ENCODE measurements at regions not wholly inside any gene's neighbourhood (a gene's known extent, or its start where the extent isn't known, plus 50 kb on each side); places are given as distances from the start of the nearest gene placed in this dataset.

DNA sequence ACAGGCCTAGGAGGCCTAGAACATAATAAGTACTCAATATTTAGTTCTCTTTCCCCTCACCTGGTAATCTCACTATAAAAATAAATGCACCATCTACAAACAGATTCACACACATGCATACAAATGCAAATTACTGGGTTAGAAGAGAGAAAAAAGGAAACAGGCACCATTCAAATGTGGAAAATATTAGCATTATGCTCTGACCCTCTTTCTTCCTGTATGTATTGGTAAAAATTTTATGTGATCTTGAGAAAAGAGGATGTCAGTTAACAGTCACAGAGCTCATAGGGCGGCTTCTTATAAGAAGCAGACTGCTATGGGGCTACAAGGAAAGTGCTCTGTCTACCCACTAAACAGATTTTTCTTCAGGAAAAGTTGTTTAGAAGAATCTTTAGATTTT lies 565.4 kb downstream of the LMO4 start:
- no peak for DNase-seq

DNA sequence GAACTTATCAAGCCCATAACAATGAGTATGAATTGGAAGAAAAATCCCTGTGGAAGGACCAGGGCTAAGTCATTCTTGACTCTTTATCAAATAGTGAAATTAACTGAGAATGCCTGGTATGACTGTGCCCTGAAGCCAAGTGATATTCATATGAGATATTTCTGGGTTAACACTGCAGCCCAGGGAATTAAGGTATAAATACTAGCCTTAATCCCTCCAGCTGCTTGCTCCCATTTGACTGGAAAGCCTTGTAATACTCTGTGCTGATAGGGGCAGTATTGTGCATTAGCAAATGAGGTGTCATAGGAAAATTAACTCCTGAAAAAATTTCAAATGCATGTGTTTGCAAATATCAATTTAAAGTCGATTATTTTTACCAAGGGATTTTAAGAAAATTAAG lies 568.8 kb downstream of the LMO4 start:
- DNase-seq, result no peak

DNA sequence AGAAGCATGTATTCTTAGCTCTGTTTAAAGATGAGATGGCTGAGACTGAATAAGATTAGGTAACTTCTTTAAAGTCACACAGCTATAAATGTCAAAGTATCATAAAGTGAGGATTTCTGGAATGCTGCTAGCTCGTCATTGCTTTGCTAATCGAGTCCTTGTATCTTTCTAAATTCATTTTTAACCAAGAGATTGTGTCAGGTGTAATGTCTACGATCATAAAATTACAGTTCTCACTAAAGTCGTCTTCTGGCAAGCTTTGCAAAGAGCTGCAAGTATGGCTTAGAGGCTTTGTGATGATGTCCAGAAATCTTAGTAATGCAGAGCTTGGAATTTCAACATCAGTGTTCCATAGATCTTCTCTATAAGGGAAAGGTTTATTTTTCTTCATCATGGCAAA lies 569.8 kb downstream of the LMO4 start:
- DNase-seq, result no peak

DNA sequence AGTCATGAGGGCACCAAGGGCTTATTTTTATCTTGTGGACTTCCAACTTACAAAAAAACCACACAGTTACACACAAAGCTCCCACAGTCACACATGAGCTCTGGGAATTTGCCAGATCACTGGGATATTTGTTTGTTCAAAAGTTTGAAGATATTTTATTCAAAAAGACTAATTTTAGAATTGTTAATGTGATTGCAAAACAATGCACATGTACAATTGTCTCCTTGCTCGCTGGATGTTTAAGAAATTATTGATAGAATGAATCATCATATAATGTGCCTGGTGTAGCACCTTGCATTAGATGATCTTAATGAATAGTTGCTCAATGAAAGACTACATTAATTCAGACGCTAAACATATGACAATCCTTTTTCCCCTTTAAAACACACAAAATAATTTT lies 570.3 kb downstream of the LMO4 start:
- no peak for DNase-seq

DNA sequence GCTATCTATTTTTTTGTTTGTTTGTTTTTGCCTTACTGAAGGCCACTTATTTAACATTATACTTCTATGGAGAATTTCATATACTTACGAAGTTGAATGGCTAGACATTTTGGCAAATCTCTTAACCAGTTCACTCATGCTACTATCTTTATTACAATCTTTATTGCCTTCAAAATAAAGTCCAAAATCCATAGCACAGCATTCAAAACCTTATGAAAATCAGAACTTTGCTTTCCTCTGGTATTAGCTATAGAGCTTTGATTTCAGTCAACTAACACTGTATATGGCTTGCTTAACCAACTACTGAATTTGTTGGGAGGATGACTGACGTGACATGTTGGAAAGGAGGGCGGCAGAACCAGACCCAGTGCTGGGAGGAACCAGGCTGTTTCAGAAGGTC lies 571.1 kb downstream of the LMO4 start:
- DNase-seq, result no peak

DNA sequence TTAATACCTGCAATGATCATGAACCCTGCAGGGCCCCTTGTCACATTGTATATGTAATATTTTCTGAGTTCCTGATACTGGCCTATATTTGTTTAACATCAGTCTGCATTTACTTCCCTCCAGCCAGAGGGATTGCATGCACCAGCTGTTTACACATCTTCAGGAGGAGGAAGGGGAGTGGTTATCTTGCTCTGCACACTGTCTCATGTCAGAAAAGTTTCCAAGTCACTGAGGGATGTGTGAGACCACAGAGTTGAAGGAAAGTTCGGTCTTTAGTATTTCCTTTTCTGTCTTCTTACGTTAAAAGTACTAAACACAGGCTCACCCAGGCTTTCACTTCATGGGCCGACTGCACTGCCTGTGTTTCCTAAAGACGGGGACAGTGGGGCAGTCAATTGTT lies 574.1 kb downstream of the LMO4 start:
- DNase-seq, result no peak

DNA sequence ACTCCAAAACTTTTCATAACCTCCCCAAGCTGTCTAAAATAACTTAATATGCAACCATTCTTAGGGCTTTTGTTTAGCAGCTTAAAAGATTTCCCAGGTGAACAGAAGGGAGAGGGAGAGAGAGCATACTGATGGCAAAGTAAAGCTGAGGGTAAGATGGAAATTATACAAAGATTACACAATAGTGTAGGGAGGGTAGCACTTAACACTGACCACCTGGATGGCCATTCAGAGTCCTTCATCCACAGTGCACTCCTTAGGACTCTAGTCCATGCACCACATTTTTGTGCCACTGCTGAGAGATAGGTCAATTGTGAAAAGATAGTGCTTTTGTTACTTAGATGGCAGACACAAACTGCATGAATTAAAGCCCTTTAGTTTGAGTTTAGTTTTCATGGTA lies 574.6 kb downstream of the LMO4 start:
- DNase-seq, result no peak

DNA sequence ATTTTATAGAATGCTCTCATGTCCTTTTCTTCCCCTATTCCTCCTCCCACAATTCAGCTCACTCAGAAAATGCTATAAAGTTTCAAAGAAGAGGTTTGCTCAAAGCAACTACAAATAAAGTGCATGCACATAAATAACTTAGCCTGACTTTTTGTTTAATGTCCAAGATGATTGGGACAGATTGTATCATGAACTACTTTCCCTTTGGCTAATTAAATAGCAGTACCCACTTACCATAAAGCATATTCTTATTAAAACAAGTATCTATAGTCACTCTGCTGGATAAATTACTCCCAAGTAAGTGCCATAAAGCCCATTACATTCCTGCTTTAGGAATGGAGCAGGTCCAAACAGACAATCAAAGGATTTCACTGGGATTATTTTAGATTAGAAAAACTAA lies 576.0 kb downstream of the LMO4 start:
- DNase-seq, result no peak

DNA sequence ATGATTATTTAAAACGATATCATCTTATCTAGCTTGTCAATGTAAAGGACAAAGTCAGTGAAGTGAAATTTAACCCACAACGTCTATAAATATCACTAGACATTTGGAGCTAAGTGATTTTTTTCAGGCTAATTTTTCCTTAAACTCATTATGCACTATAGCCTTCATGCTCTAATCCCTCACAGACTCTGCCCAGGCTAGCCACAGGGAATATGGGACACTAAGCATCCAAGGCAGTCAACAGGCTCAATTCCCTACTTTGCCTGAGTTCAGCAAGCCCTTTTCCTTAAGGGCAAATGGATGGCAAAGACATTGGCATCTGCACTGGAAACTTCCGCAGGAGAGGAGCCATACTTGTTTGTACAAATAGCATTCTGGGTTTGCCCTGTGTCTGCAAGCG lies 577.0 kb downstream of the LMO4 start:
- no peak for DNase-seq

DNA sequence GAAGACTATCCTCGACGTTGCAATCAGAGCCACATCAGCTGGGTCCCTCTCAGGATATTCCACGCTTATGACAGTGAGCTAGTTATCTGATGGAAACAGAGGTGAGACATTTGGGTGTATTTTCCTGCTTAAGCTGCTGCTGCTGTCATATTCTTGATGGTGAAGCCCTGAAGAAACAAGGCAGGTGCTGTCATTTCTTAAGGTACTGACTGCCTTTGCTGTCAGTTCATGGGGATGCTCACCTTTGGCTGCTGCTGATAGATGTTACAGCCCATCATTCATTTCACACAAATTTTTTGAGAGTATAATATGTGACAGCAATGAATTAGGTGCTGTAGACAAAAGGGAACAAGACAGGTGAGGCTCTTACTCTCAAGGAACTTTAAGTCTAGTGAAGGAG lies 577.4 kb downstream of the LMO4 start:
- no peak for DNase-seq

DNA sequence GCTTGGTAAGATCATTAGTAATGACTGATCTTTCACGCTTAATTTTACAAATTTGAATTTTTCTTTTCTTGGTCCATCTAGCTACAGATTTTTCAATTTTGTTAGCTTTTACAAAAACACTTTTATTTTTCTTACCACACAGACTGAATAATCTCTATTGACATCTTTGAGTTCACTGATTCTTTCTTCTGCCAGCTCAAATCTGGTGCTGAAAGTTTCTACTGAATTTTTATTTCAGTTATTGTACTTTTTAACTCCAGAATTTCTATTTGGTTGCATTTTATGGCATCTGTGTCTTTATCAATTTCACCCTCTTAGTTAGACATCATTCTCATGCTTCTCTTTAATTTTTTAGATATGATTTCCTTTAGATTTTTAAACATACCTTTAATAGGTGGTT lies 584.7 kb downstream of the LMO4 start:
- DNase-seq, result no peak

DNA sequence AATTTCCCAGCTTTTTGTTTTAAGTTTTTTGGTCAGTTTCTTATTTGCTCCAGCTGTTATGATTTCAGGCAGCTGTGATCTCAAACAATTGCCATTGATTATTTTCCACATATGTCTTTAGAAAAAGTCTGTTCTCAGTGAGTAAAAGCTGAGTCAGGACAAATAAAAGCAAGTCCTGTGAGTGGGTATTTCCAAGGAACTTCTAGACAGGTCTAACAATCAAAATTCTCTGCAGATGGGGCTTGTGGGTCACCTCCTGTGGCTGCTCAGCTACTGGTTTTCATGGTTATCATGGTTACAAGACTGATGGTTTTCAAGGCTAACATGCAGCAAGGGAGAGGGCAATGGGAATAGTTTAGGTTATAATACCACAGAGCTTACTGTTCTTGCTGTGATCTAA lies 585.7 kb downstream of the LMO4 start:
- DNase-seq, result no peak

DNA sequence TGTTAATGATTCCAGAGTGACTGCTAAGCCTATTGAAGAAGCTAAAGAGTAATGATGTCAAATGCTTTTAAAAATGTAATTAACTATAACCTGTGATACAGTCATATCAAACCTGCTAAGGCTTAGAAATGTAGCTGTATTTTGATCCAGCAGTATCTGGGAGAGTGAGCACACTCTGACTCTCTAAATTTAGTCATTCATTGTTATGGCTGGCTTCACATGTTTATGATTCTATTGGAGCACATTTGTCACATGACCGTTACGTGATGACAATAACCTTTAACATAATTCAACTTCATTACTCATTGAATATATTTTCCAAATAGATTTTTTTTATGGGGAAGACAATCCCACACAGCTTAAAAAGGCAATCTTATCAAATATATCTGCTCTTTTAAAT lies 587.1 kb downstream of the LMO4 start:
- DNase-seq, result no peak

DNA sequence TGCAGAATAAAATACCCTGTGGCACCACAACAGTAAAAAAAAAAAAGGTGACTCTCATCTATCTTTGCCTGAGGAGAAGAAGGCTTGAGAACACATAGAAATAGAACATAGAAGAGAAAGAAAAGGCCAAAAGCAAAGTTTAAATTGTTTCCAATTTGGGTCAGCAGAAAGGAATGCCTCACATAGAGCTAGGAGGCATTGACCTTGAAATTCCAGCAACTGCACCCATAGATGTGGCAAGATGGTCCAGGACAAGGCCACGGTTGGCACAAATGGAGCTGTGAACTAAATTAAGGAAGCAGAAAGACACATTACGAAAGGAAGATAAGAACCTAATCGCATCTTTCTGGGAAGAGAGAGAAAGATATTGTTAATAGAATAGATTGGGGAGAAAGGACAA lies 588.3 kb downstream of the LMO4 start:
- DNase-seq, result no peak

DNA sequence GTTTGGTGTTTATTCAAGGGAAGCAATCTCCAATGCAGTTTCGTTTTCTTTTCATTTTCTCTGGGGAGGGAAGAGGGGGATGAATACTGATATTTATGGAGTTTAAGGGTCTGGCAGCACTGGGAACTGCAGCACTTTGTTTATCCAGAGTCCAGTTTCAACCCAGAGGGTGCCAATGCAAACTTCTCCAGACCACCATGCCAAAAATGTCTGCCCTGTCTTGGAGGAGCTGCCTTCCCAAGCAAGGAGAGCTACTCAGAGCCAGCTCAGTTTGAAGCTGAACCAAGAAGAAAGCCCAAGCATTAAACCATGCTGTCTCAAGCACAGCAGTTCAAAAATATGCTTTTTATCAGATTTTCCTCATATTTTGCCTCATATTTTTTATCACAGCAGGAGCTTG lies 589.7 kb downstream of the LMO4 start:
- DNase-seq, result no peak

DNA sequence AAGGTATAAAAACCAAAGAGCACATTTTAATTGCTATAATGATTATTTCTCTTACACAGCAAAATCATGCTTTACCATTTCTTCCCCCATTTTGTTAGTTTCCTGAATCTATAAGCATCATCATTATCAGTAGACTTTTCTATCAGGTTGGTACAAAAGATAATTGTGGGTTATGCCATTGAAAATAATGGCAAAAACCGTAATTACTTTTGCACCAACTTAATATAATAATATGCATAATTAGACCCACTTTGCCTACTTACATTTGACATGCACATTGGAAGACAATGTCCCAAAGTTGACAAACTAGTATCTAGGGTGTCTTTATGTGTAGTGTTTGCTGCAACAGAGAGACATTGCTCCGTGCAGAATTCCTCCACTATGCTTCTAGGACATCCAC lies 594.2 kb downstream of the LMO4 start:
- no peak for DNase-seq

DNA sequence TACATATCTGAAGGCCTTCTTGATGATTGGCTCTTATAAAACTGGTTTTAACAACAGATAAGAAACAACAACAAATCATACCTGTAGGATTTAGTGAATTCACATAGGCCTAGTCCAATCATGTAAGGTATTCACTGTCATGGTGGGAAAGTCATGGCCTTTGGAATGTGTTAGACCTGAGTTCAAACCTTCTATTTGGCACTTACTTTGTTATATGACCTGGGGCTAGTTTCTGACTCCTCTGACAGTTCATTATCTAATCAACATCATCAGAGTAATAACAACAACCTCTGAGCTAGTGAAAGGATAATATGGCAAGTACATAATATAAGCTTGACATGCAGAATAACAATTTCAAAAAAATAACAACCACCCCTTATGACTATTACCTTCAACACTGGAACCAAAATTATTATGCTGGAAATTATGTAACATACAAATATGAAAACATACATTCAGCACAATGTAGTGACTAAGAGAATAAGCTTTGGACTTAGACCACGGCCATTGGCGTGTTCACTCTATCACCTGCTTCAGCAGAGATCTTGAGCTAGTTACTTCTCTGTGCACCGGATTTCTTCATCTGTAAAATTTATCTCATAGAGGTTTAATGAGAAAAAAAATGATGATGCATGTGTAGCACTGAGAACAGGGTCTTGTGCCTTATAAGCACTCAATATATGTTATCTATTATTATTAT lies 597.6 kb downstream of the LMO4 start:
- no peak for DNase-seq

DNA sequence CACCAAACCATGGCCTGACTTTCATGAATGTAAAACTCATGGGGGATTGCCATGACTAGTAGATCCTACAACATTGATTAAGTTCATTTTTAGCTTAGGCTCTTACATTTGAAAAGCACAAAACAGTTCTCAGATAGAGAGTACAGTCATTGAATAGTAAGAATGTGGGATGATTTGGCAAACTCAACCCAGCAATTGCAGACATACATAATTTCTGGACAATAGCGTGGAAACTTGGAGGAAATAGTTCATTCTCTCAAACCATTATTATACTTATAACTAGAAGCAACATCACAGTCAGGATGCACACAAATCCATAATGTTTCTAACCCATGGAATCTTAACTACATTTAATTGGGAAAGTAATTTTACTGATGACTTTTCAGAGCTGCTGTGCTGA lies 598.2 kb downstream of the LMO4 start:
- no peak for DNase-seq

DNA sequence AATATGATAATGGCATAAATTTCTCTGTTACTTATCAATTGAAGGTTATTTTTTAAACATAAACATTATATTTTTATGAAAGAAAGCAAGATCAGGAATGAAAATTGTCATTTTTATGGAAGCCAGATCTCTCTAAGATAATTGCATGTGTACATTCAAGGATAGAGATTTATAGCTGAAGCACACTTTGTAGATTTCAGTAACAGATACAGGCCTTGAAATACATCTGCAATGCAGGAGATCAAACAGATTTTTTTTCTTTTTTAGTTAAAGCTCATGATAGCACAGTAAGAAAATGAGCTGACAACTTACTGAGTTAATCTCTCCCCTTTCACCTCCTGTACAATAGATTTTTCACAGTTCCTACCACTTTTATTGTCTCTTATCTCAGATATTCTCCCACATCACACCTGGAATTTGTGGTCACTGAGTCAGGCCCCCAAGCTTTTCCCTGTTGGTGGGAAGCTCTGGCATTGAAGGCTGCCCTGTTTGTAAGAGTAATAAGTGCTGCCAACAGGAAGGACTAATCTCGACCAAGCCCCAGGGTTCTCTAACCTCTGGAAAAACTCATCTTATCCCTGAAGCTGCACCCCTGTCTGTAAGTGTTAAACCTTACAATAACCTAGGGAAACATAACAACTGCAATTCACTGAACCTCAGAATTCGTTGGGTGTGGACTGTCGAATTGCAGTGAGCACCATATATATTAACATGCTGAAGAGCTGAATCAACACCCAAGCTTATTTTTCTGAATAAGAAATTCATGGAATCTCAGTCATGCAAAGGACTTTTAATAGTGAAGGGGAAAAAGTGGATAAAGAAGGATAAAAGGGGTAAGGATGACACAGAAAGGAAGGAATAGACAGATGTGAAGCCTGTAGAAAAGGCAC lies 599.0 kb downstream of the LMO4 start:
- DNase-seq, result no peak

DNA sequence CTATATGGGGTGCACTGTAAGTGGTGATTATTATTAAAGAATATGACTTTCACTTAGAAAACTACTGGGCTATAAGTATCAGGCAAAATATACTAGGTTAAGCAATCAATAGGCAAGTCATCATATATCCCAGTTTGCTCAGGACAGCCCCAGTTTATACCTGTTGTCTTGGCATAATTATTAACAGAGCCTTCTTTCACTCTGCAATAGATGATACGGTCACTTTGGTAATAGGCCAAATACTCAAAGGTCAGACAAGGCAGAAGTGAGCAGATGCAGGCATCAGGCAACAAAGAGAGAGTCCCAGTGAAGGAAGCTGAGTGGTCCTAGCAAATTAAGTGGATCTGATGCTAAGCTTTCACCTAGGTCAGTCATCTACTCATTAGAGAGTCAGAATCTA lies 599.9 kb downstream of the LMO4 start:
- no peak for DNase-seq

DNA sequence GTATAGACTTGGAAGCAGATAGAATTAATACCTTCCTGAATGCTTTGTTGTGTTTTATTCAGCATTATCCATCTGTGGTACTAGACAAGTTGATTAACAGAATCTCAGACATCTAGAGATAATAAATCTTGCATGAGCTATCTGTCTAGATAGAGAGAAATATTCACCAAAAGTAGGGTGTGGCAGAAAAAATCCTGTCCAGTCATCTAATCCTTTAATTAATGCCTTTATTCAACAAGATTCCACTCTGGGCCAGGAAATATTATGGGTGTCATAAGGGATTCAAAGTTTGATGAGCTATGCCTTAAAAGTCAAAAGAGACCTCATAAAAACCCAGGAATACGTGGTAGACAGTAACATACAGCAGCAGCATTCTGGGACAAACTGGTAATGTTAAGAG lies 601.2 kb downstream of the LMO4 start:
- DNase-seq, result no peak

DNA sequence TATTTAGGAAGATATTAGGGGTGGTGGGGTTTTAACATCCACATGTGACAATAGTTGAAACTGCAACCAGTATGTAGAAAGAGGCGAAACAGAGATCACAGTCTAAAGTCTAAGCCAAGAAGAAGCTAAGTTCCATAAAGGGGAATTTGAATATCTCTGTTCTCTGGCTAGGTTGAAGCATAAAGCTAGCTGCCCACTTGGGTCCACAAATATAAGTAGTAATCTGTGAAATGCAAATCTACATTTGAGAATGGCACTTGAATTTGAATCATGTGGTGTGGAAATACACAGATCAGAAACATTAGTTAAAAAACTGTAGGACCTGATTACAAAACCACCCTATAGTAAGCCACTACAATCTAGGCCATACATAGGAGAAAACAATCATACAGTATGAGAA lies 602.1 kb downstream of the LMO4 start:
- DNase-seq, result no peak

DNA sequence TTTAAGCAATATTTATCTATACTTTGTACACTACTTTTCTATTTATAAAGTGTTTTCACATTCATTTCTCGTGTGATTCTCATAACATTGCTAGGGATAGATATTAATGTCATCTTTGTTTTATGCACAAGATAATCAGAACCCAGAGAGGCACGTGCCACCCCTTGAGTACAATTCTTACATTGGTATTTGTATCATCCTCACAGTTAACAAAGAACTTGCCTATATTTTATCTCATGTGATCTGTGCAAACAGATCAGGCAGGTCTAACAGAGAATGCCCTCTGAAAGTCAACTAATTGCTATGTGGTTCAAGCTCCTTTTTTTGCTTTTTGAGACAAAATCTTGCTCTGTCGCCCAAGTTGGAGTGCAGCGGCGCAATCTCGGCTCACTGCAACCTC lies 604.5 kb downstream of the LMO4 start:
- no peak for DNase-seq

DNA sequence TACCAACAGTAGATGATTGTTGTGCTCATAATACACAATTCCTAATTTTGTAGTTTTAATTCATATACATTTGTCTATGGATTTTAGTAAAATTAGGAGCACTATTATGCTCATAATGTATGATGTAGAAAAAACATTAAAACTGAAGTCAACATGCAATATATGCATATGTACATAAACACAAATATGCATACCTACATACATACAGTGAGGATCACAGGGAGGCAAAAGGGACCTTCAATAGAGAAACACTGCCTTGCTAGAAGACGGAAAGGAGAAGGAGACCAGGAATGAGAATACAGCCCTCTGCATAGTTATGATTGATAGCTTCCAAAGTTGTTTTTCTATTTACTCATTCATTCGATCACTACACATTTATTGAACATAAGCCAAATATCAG lies 606.5 kb downstream of the LMO4 start:
- no peak for DNase-seq
